ENCODE measurements at regions not wholly inside any gene's neighbourhood (a gene's known extent, or its start where the extent isn't known, plus 50 kb on each side); places are given as distances from the start of the nearest gene placed in this dataset.

GRCh38 chr5:144585681-144586080, 415.0 kb downstream of the KCTD16 start:
- TF ChIP-seq, protein P1, sequence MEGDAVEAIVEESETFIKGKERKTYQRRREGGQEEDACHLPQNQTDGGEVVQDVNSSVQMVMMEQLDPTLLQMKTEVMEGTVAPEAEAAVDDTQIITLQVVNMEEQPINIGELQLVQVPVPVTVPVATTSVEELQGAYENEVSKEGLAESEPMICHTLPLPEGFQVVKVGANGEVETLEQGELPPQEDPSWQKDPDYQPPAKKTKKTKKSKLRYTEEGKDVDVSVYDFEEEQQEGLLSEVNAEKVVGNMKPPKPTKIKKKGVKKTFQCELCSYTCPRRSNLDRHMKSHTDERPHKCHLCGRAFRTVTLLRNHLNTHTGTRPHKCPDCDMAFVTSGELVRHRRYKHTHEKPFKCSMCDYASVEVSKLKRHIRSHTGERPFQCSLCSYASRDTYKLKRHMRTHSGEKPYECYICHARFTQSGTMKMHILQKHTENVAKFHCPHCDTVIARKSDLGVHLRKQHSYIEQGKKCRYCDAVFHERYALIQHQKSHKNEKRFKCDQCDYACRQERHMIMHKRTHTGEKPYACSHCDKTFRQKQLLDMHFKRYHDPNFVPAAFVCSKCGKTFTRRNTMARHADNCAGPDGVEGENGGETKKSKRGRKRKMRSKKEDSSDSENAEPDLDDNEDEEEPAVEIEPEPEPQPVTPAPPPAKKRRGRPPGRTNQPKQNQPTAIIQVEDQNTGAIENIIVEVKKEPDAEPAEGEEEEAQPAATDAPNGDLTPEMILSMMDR (IDR thresholded peaks at IDR 0.05), result no peak
- TF ChIP-seq POLR2AphosphoS5 (IDR thresholded peaks at IDR 0.05; ENCODE audit: low read depth, low read length) (no peak), SIN3A (IDR thresholded peaks at IDR 0.05; ENCODE audit: borderline replicate concordance, insufficient read depth, low read depth, low read length) (no peak)
